ENCODE measurements at regions not wholly inside any gene's neighbourhood (a gene's known extent, or its start where the extent isn't known, plus 50 kb on each side); places are given as distances from the start of the nearest gene placed in this dataset.

DNA sequence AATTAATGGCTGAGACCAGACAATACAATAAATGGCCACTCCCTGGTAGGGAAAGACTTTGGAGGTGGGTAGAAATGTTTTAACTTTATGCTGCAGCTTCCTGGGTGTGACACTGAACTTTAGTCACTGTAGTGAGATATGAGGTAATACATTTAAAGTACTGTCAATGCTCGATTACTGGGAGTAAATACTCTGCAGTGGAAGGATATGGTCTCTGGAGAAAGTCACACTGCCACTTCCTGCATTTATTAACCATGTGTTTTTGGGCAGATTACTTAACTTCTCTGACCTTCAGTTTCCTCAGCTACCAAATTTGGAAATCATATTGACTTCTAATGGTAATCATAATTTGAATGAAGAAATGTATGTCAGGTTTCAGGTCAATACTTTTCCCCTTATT, 317.1 kb upstream of the TGFBR2 start:
- no peak for DNase-seq
- Mint-ChIP-seq H3K4me3 (no peak overlapping the region), H3K9me3 (no peaks in the 10 kb centered on the region), H3K36me3 (ENCODE audit: low read depth) (no peaks in the 10 kb centered on the region), H3K27ac (no peak overlapping the region), H3K27me3 (ENCODE audit: low read depth, poor library complexity) (no peaks in the 10 kb centered on the region), H3K4me1 (peaks cover 13% of the 10 kb centered on the region)
- TF ChIP-seq, protein P1, sequence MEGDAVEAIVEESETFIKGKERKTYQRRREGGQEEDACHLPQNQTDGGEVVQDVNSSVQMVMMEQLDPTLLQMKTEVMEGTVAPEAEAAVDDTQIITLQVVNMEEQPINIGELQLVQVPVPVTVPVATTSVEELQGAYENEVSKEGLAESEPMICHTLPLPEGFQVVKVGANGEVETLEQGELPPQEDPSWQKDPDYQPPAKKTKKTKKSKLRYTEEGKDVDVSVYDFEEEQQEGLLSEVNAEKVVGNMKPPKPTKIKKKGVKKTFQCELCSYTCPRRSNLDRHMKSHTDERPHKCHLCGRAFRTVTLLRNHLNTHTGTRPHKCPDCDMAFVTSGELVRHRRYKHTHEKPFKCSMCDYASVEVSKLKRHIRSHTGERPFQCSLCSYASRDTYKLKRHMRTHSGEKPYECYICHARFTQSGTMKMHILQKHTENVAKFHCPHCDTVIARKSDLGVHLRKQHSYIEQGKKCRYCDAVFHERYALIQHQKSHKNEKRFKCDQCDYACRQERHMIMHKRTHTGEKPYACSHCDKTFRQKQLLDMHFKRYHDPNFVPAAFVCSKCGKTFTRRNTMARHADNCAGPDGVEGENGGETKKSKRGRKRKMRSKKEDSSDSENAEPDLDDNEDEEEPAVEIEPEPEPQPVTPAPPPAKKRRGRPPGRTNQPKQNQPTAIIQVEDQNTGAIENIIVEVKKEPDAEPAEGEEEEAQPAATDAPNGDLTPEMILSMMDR (IDR thresholded peaks at IDR 0.05), result no peak

DNA sequence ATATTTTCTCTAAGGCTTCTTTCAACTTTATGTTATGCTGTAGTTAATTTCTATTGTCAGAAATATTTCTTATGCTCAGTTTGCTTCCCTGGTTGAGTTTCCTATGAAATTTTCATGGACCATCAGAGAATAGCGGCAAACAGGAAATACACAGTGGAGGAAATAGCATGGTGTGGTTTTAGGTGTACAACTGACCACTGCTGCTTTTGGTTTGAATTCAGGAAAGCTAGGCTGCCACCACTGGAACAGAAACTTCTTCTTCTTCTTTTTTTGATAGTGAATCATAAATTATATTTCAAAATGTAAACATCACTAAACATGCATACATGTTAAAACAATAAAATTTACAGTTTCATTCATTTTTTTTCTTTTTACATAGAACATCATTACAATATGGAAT, 316.6 kb upstream of the TGFBR2 start:
- Mint-ChIP-seq H3K27ac (no peak overlapping the region), H3K27me3 (ENCODE audit: low read depth, poor library complexity) (no peaks in the 10 kb centered on the region), H3K36me3 (ENCODE audit: low read depth) (no peaks in the 10 kb centered on the region), H3K4me1 (peaks cover 13% of the 10 kb centered on the region), H3K4me3 (no peak overlapping the region), H3K9me3 (no peaks in the 10 kb centered on the region)
- no peak for DNase-seq
- TF ChIP-seq, protein P1 (IDR thresholded peaks at IDR 0.05), result no peak

DNA sequence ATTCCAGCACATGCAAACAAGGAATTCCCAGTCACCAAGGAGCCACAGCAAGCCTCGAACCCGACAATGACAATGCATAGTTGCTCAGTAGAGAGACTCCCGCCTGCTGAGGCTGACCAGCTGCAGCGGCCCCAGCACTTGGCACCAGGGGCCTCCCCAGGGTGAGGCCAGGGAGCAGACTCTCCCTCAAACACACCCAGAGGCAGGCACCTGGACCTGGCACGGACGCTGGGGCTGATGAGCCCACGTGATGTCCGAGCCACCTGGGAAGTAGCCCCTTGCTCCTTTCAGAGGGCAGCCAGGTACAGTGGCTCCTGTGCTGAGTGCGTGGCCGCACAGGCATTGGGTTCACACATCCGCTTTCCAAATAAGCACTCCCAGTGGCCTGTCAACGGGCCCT, 315.9 kb upstream of the TGFBR2 start:
- Mint-ChIP-seq H3K9me3 (no peaks in the 10 kb centered on the region), H3K4me1 (peaks cover 9% of the 10 kb centered on the region), H3K27ac (no peak overlapping the region), H3K36me3 (ENCODE audit: low read depth) (no peaks in the 10 kb centered on the region), H3K4me3 (no peak overlapping the region), H3K27me3 (ENCODE audit: low read depth, poor library complexity) (no peaks in the 10 kb centered on the region)
- TF ChIP-seq, protein P1 (IDR thresholded peaks at IDR 0.05), result no peak
- no peak for DNase-seq

DNA sequence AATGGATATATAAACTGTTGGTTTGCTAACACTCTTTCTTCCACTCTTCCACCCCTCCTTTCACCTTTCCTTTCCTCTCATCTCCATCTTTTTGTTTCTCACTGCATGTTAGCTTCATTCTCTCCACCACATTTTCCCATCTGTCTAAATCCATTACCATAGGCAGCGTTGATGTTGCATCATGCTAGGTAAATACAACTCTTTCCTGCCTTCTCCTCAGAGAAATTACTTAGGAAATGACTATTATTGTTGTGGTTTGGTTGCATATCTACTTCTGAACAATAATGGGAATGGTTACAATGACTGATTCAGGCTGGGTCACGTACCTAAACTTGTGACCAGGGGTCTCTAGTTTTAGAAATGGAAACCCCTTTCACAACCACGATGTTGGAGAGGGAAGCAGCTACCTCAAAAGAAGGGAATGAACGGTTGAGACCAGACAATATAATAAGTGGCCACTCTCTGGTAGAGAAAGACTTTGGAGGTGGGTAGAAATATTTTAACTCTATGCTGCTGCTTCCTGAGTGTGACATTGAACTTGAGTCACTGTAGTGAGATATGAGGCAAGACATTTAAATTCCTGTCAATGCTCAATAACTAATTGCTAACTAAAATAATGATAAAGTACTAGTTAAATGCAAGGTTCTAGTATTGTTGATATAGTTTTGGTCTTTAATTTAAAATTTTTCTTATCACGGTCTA, 314.1 kb upstream of the TGFBR2 start:
- peaks cover 7% of the 10 kb centered on the region for H3K4me1 Mint-ChIP-seq
- DNase-seq, result no peak
- no peaks in the 10 kb centered on the region for H3K9me3 Mint-ChIP-seq
- no peak overlapping the region for H3K27ac Mint-ChIP-seq
- no peaks in the 10 kb centered on the region for H3K27me3 Mint-ChIP-seq (ENCODE audit: low read depth, poor library complexity)
- no peak overlapping the region for H3K4me3 Mint-ChIP-seq
- TF ChIP-seq, protein P1 (IDR thresholded peaks at IDR 0.05), result no peak
- no peaks in the 10 kb centered on the region for H3K36me3 Mint-ChIP-seq (ENCODE audit: low read depth)

DNA sequence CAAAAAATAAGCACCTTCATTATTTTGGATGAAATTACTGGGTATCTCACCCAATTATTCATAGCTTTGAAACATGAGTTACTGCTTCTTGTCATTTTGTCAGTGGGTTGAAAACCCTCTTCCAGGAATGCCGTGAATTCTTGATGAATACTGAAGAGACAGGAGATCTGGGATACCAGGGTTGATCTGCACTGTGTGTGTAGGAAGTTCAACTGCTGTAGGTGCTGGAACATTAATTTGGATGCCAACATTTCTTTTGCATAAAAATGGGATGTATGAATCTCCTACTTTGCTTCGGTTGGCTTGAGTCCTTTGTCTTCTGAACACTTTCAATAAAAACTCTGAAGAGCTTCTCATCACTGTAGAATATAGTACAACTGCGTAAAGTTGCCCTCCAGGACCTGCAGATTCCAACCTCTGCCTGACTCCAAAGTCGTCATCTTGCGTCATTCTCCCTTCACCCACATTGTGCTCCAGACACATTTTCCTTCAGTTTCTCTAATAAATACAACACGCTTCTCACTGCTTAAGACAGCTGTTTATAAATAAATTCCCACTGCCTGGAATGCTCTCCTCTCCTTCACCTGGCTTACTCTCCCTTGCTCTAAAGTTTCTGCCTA, 312.7 kb upstream of the TGFBR2 start:
- Mint-ChIP-seq H3K27me3 (ENCODE audit: low read depth, poor library complexity) (no peaks in the 10 kb centered on the region), H3K4me3 (no peak overlapping the region), H3K9me3 (no peaks in the 10 kb centered on the region), H3K36me3 (ENCODE audit: low read depth) (no peaks in the 10 kb centered on the region), H3K27ac (no peak overlapping the region), H3K4me1 (peaks cover 6% of the 10 kb centered on the region)
- TF ChIP-seq, protein P1 (IDR thresholded peaks at IDR 0.05), result no peak
- DNase-seq, result no peak

DNA sequence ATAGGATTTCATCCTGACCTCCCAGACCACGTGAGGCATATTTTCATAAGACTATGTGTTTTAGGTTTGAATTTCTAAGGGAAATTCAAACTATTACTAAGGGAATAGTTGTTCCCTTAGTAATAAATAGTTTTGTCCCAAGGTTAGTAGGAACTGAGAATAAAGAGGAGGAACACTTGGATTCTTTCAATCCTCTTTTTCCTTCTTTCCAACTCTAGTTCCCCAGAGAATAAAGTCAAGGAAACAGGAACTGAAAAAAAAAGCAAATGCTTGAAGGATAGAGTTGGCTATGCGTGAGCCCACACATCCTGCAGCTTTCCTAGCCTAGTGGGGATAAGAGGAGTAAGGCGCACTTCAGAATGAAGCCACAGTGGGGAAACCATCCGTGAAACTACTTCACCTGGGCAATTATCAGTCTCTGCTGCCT, 312.1 kb upstream of the TGFBR2 start:
- Mint-ChIP-seq H3K36me3 (ENCODE audit: low read depth) (no peaks in the 10 kb centered on the region), H3K27me3 (ENCODE audit: low read depth, poor library complexity) (no peaks in the 10 kb centered on the region), H3K9me3 (no peaks in the 10 kb centered on the region), H3K4me1 (peaks cover under 1% of the 10 kb centered on the region), H3K27ac (no peak overlapping the region), H3K4me3 (no peak overlapping the region)
- TF ChIP-seq, protein P1 (IDR thresholded peaks at IDR 0.05), result no peak
- no peak for DNase-seq
